ENCODE measurements at regions not wholly inside any gene's neighbourhood (a gene's known extent, or its start where the extent isn't known, plus 50 kb on each side); places are given as distances from the start of the nearest gene placed in this dataset.
"Not testable (repeated sequence)": the region's sequence is repeated elsewhere in the genome, so short reads cannot be mapped to it uniquely, and the experiment has no call there.

- no peak for DNase-seq (ENCODE audit: low read depth, low spot score)
These were observed 117.4 kb upstream of the TMEM45B start for GRCh38 chr11:129698212-129698611.

GRCh38 chr11:129699711-129700304 lies 115.8 kb upstream of the TMEM45B start:
- DNase-seq (ENCODE audit: low read depth, low spot score), result no peak

GRCh38 chr11:129700701-129701100 lies 114.9 kb upstream of the TMEM45B start:
- DNase-seq (ENCODE audit: low read depth, low spot score), result no peak

- no peak for DNase-seq (ENCODE audit: low read depth, low spot score)
These were observed 113.9 kb upstream of the TMEM45B start for GRCh38 chr11:129701706-129702105.

GRCh38 chr11:129702410-129703398 lies 112.9 kb upstream of the TMEM45B start:
- DNase-seq (ENCODE audit: low read depth, low spot score), result no peak

- no peak for DNase-seq (ENCODE audit: low read depth, low spot score)
These were observed 111.8 kb upstream of the TMEM45B start for GRCh38 chr11:129703846-129704245.

- no peak for DNase-seq (ENCODE audit: low read depth, low spot score)
These were observed 110.8 kb upstream of the TMEM45B start for GRCh38 chr11:129704831-129705230.

- no peak for DNase-seq (ENCODE audit: low read depth, low spot score)
These were observed 110.3 kb upstream of the TMEM45B start for GRCh38 chr11:129705341-129705740.

- no peak for DNase-seq (ENCODE audit: low read depth, low spot score)
These were observed 109.7 kb upstream of the TMEM45B start for GRCh38 chr11:129705933-129706332.

GRCh38 chr11:129709801-129710398 lies 105.7 kb upstream of the TMEM45B start:
- no peak for DNase-seq (ENCODE audit: low read depth, low spot score)

GRCh38 chr11:129710423-129710822 lies 105.2 kb upstream of the TMEM45B start:
- DNase-seq (ENCODE audit: low read depth, low spot score), result no peak

GRCh38 chr11:129711760-129712159 lies 103.9 kb upstream of the TMEM45B start:
- no peak for DNase-seq (ENCODE audit: low read depth, low spot score)

- DNase-seq (ENCODE audit: low read depth, low spot score), result not testable (repeated sequence)
These were observed 103.0 kb upstream of the TMEM45B start for GRCh38 chr11:129712486-129713240.

- no peak for DNase-seq (ENCODE audit: low read depth, low spot score)
These were observed 96.6 kb upstream of the TMEM45B start for GRCh38 chr11:129719037-129719436.

GRCh38 chr11:129720156-129720555 lies 95.5 kb upstream of the TMEM45B start:
- DNase-seq (ENCODE audit: low read depth, low spot score), result no peak

- DNase-seq (ENCODE audit: low read depth, low spot score), result no peak
These were observed 94.7 kb upstream of the TMEM45B start for GRCh38 chr11:129720994-129721393.

- DNase-seq (ENCODE audit: low read depth, low spot score), result no peak
These were observed 94.0 kb upstream of the TMEM45B start for GRCh38 chr11:129721685-129722084.

GRCh38 chr11:129722529-129722928 lies 93.1 kb upstream of the TMEM45B start:
- DNase-seq (ENCODE audit: low read depth, low spot score), result no peak

- no peak for DNase-seq (ENCODE audit: low read depth, low spot score)
These were observed 92.4 kb upstream of the TMEM45B start for GRCh38 chr11:129723146-129723760.

GRCh38 chr11:129723761-129724162 lies 91.9 kb upstream of the TMEM45B start:
- DNase-seq (ENCODE audit: low read depth, low spot score), result no peak

GRCh38 chr11:129724866-129725265 lies 90.8 kb upstream of the TMEM45B start:
- no peak for DNase-seq (ENCODE audit: low read depth, low spot score)

All from iPS DF 19.7 (cell line).